Mesenchymal stem cell (in vitro differentiated cells and primary cell): ENCODE measurements at regions not wholly inside any gene's neighbourhood (a gene's known extent, or its start where the extent isn't known, plus 50 kb on each side); places are given as distances from the start of the nearest gene placed in this dataset.

Experiments
- DNase-seq: peaks from one replicate; pipeline ENCODE4 v3.0.0-alpha.2; 2013
- H2AFZ ChIP-seq: one replicate; pipeline ENCODE4 v1.6.1; 2013; ENCODE audit warnings: low read depth, mild to moderate bottlenecking, control low read depth, inconsistent platforms, low read length, moderate library complexity
- H2AK5ac ChIP-seq: 2 replicates; pipeline ENCODE4 v1.6.1; 2013; ENCODE audit warnings: low read length, moderate library complexity, mild to moderate bottlenecking, inconsistent platforms; ENCODE audit not compliant: severe bottlenecking
- H2BK120ac ChIP-seq: one replicate; pipeline ENCODE4 v1.6.1; 2013; ENCODE audit warnings: low read depth, mild to moderate bottlenecking, inconsistent platforms, low read length, moderate library complexity
- H2BK12ac ChIP-seq, 2 experiments: one replicate each; pipeline ENCODE4 v1.6.1; 2013; ENCODE audit warnings: inconsistent platforms in 2 of 2, low read length in 2 of 2, mild to moderate bottlenecking in 2 of 2, moderate library complexity in 2 of 2, control low read depth in 1 of 2
- H2BK15ac ChIP-seq: one replicate; pipeline ENCODE4 v1.6.1; 2013; ENCODE audit warnings: mild to moderate bottlenecking, low read depth, inconsistent platforms; ENCODE audit not compliant: poor library complexity, severe bottlenecking
- H2BK5ac ChIP-seq: 2 replicates; pipeline ENCODE4 v1.6.1; 2013; ENCODE audit warnings: low read depth, mild to moderate bottlenecking, low read length, control low read depth, inconsistent platforms; ENCODE audit not compliant: poor library complexity, severe bottlenecking
- H3K14ac ChIP-seq, 2 experiments: one replicate each; pipeline ENCODE4 v1.6.1; 2013; ENCODE audit warnings: inconsistent platforms in 2 of 2, low read length in 2 of 2, control low read depth in 1 of 2, mild to moderate bottlenecking in 1 of 2, moderate library complexity in 1 of 2
- H3K18ac ChIP-seq, 2 experiments: one replicate each; pipeline ENCODE4 v1.6.1; 2013; ENCODE audit warnings: inconsistent platforms in 2 of 2, low read length in 2 of 2, control low read depth in 1 of 2, low read depth in 1 of 2, mild to moderate bottlenecking in 1 of 2
- H3K23ac ChIP-seq, 2 experiments: one replicate each; pipeline ENCODE4 v1.6.1; 2013; ENCODE audit warnings: inconsistent platforms in 2 of 2, low read length in 2 of 2, mild to moderate bottlenecking in 2 of 2, moderate library complexity in 2 of 2, control low read depth in 1 of 2
- H3K27ac ChIP-seq: 2 replicates; pipeline ENCODE4 v1.5.1; 2013; ENCODE audit warnings: mild to moderate bottlenecking, moderate library complexity, low read length, control low read depth, inconsistent platforms; ENCODE audit not compliant: poor library complexity, severe bottlenecking
- H3K27me3 ChIP-seq, 2 experiments: 2 replicates each; pipeline versions ENCODE4 v1.6.1 to v1.7.0; 2013; ENCODE audit warnings: low read length in 2 of 2, mild to moderate bottlenecking in 2 of 2, moderate library complexity in 2 of 2, control low read depth in 1 of 2, inconsistent platforms in 1 of 2; ENCODE audit not compliant: control insufficient read depth in 1 of 2, insufficient read depth in 1 of 2
- H3K36me3 ChIP-seq, 2 experiments: 2 replicates each; pipeline versions ENCODE4 v1.6.1 to v1.7.0; 2013; ENCODE audit warnings: low read length in 2 of 2, control low read depth in 1 of 2, inconsistent platforms in 1 of 2, low read depth in 1 of 2, mild to moderate bottlenecking in 1 of 2; ENCODE audit not compliant: insufficient read depth in 2 of 2, control insufficient read depth in 1 of 2
- H3K4ac ChIP-seq, 2 experiments: one replicate each; pipeline ENCODE4 v1.6.1; 2013; ENCODE audit warnings: inconsistent platforms in 2 of 2, low read length in 2 of 2, mild to moderate bottlenecking in 2 of 2, moderate library complexity in 2 of 2, control low read depth in 1 of 2, low read depth in 1 of 2
- H3K4me1 ChIP-seq: 2 replicates; pipeline ENCODE4 v1.6.1; 2013; ENCODE audit warnings: low read depth, low read length, control low read depth; ENCODE audit not compliant: control insufficient read depth, insufficient read depth
- H3K4me2 ChIP-seq: 2 replicates; pipeline ENCODE4 v1.6.1; 2013; ENCODE audit warnings: low read length, mild to moderate bottlenecking, inconsistent platforms; ENCODE audit not compliant: poor library complexity, severe bottlenecking
- H3K4me3 ChIP-seq, 2 experiments: 2 replicates each; pipeline versions ENCODE4 v1.5.1 to v1.7.0; 2013; ENCODE audit warnings: low read length in 2 of 2, mild to moderate bottlenecking in 2 of 2, control low read depth in 1 of 2, low read depth in 1 of 2; ENCODE audit not compliant: insufficient read depth in 1 of 2
- H3K79me1 ChIP-seq: replicated peaks from 2 replicates; pipeline ENCODE4 v1.6.1; 2013; ENCODE audit warnings: mild to moderate bottlenecking, control low read depth, low read length, inconsistent platforms; ENCODE audit not compliant: poor library complexity, severe bottlenecking
- H3K9ac ChIP-seq: 2 replicates; pipeline ENCODE4 v1.7.0; 2013; ENCODE audit warnings: mild to moderate bottlenecking, low read length, moderate library complexity
- H3K9me3 ChIP-seq: 2 replicates; pipeline ENCODE4 v1.7.0; 2013; ENCODE audit warnings: mild to moderate bottlenecking, low read length; ENCODE audit not compliant: control insufficient read depth
- H4K8ac ChIP-seq: one replicate; pipeline ENCODE4 v1.6.1; 2013; ENCODE audit warnings: inconsistent platforms, mild to moderate bottlenecking, low read length, moderate library complexity
- H4K91ac ChIP-seq: one replicate; pipeline ENCODE4 v1.6.1; 2013; ENCODE audit warnings: mild to moderate bottlenecking, low read length, inconsistent platforms
- WGBS: methylation state at CpG from one replicate; pipeline ENCODE4 v1.1.7; 2013; ENCODE audit warnings: mixed read lengths; 5-methylcytosine and 5-hydroxymethylcytosine counted together

DNA sequence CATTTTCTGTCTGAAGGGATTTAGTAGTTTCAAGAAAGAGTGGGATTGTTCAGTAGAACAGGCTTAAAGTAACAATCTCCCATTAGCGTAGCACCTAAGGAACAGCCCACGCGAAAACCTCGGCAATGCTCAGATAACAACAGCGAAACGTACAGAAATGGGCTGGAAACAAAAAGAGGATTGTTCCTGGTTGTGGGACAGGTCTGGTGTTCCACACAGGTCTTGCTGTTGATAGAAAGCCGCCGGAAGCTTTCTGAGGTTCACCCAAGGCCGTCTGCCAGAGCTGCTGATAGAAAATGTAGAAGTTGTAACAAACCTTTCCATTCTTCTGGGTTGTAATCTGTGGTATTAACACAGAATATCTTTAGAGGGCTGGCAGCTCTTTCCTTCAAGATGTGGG, 69.4 kb upstream of the CLCN4 start:
- H3K4me2 ChIP-seq: no peak overlapping the region
- no peak overlapping the region for H3K14ac ChIP-seq
- no peak overlapping the region for H3K18ac ChIP-seq
- no peak overlapping the region for H3K9ac ChIP-seq
- peaks cover 4% of the 10 kb centered on the region for H3K4me1 ChIP-seq
- H3K27ac ChIP-seq: no peak overlapping the region
- no peak overlapping the region for H2BK15ac ChIP-seq
- no peak overlapping the region for H2BK5ac ChIP-seq
- no peak overlapping the region for H3K4ac ChIP-seq
- H3K36me3 ChIP-seq: peaks cover 12% of the 10 kb centered on the region in 2 experiments
- no peak overlapping the region for H4K8ac ChIP-seq
- WGBS: 97% methylated on average over 9 of the region's 9 CpGs
- no peak overlapping the region for H4K91ac ChIP-seq
- H2BK120ac ChIP-seq: no peak overlapping the region
- no peak overlapping the region for H2AK5ac ChIP-seq
- no peak overlapping the region for H3K23ac ChIP-seq
- H3K9me3 ChIP-seq: no peaks in the 10 kb centered on the region
- no peak overlapping the region for H2BK12ac ChIP-seq
- no peak overlapping the region for H2AFZ ChIP-seq
- H3K27me3 ChIP-seq: no peaks in the 10 kb centered on the region
- no peak for DNase-seq
- H3K4me3 ChIP-seq: no peak overlapping the region
- H3K79me1 ChIP-seq: peaks cover 5% of the 10 kb centered on the region

DNA sequence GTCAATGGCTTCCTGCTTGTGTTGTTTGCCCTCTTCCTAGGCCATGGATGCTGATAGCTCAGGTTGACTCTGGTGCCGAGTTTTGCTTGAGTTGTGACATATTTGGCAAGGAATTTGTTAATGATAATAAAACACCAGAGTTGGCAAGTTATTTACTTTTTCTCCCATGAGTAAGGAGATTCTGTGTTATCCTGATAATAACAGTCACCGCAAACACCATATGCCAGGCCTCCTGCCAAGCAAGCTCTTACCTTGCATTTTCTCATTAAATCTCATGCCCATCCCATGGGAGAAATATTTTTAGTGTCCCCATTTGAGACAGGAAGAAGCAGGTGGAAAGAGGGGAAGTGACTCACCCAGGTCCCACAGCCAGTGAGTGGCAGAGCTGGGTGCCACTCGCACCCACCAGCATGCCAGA, 67.4 kb upstream of the CLCN4 start:
- Histone ChIP-seq H2AFZ (no peak overlapping the region), H2BK5ac (no peak overlapping the region), H3K36me3 (peaks cover 14 to 15% of the 10 kb centered on the region in 2 experiments), H3K9me3 (no peaks in the 10 kb centered on the region), H4K91ac (no peak overlapping the region), H2AK5ac (no peak overlapping the region), H3K79me1 (peaks cover 5% of the 10 kb centered on the region), H2BK120ac (no peak overlapping the region), H4K8ac (no peak overlapping the region), H3K9ac (no peak overlapping the region), H3K18ac (no peak overlapping the region), H2BK15ac (no peak overlapping the region), H3K4me2 (no peak overlapping the region), H3K23ac (no peak overlapping the region), H3K14ac (no peak overlapping the region), H3K4me1 (peaks cover 4% of the 10 kb centered on the region), H3K4ac (no peak overlapping the region), H3K27me3 (no peaks in the 10 kb centered on the region), H3K27ac (no peak overlapping the region), H2BK12ac (no peak overlapping the region), H3K4me3 (no peak overlapping the region)
- WGBS: 91% methylated on average over 1 of the region's 3 CpGs
- DNase-seq: no peak

DNA sequence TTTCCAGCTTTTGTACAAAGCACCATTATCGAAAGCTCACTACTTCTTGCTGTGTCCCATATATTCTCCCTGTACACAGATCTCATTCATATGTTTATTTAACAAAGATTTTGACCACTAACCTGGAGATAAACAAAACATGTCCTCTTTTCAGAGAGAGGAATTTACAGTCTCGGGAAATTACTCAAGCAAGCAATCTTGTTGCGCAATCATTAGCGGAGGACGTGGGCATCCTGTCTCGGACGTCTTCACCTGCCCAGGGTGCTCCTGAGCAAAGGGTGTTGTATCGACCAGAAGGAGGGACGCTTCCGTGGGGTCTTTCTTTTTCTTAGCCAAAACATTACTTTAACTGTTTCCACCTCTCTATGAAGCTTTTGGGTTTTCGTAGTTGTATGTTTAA, 66.5 kb upstream of the CLCN4 start:
- Histone ChIP-seq H3K4me3 (no peak overlapping the region), H2AK5ac (no peak overlapping the region), H4K8ac (no peak overlapping the region), H2AFZ (no peak overlapping the region), H3K4me2 (no peak overlapping the region), H2BK12ac (no peak overlapping the region), H4K91ac (no peak overlapping the region), H2BK5ac (no peak overlapping the region), H2BK120ac (no peak overlapping the region), H3K9ac (no peak overlapping the region), H3K14ac (no peak overlapping the region), H3K23ac (no peak overlapping the region), H3K79me1 (peaks cover 5% of the 10 kb centered on the region), H3K4ac (no peak overlapping the region), H2BK15ac (no peak overlapping the region), H3K4me1 (peaks cover 4% of the 10 kb centered on the region), H3K27ac (no peak overlapping the region), H3K18ac (no peak overlapping the region), H3K27me3 (no peaks in the 10 kb centered on the region), H3K9me3 (no peaks in the 10 kb centered on the region), H3K36me3 (peaks cover 14 to 15% of the 10 kb centered on the region in 2 experiments)
- peak; percentile 40 for DNase-seq
- 49% methylated on average over 10 of the region's 11 CpGs for whole genome bisulfite sequencing

- no peaks in the 10 kb centered on the region for H3K4me1 ChIP-seq
- no peak overlapping the region for H2BK120ac ChIP-seq
- H3K79me1 ChIP-seq: peaks cover 3% of the 10 kb centered on the region
- no peak overlapping the region for H3K18ac ChIP-seq
- H3K9me3 ChIP-seq: no peaks in the 10 kb centered on the region
- DNase-seq: no peak
- WGBS: 99% methylated on average over 9 of the region's 9 CpGs
- H3K4me2 ChIP-seq: no peak overlapping the region
- no peak overlapping the region for H2AK5ac ChIP-seq
- no peak overlapping the region for H4K91ac ChIP-seq
- no peak overlapping the region for H3K14ac ChIP-seq
- peaks cover 14 to 20% of the 10 kb centered on the region in 2 experiments for H3K36me3 ChIP-seq
- no peak overlapping the region for H3K4ac ChIP-seq
- no peak overlapping the region for H2AFZ ChIP-seq
- H3K27ac ChIP-seq: no peak overlapping the region
- no peak overlapping the region for H2BK12ac ChIP-seq
- no peak overlapping the region for H4K8ac ChIP-seq
- H3K27me3 ChIP-seq: no peaks in the 10 kb centered on the region
- no peak overlapping the region for H2BK15ac ChIP-seq
- no peak overlapping the region for H2BK5ac ChIP-seq
- no peak overlapping the region for H3K9ac ChIP-seq
- H3K23ac ChIP-seq: no peak overlapping the region
- no peak overlapping the region for H3K4me3 ChIP-seq
These were observed 61.5 kb upstream of the CLCN4 start for GRCh38 chrX:10095246-10095645.
